HG03196 (cell line): ENCODE measurements at regions not wholly inside any gene's neighbourhood (a gene's known extent, or its start where the extent isn't known, plus 50 kb on each side); places are given as distances from the start of the nearest gene placed in this dataset.

ENCODE experiments used
- ATAC-seq: cut with Tn5 transposase; IDR thresholded peaks from one replicate; pipeline ENCODE4 v1.9.1; 2021; ENCODE audit not compliant: unreplicated experiment

DNA sequence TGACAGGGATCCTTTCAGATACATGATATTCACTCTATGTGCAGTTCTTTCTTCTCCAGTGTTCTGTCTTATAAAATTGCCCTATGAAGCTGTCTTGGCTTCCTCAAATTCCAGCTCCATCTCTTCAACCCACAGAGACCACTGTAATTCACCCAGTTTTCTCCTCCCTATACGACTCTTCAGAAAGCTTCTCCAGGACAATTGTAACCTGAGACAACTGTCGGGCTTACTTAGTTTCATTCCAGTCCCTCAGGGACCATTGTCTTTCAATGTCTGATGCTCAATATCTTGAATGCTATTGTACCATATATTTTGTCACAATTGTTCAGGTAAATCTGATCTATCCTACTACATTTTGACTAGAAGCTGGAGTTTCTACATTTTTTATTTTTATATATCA, 345.3 kb downstream of the RPL10L start:
- no peak for ATAC-seq

DNA sequence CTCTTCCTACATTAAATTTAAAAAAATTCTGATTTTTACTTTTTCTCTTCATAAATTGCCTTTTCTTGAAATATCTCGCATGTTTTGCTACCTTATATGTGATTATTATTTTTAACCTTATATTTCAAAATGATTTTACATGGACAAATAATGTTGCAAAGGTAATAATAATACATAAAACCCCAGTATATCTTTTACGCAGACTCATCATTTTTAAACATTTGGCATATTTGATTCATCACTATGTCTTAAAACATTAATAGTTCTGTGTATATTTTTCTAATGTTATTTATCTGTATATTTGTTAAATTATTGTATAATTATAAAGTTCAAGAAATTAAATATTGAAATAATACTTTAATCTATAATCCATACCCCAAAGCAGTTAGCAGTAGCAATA, 350.8 kb downstream of the RPL10L start:
- no peak for ATAC-seq

DNA sequence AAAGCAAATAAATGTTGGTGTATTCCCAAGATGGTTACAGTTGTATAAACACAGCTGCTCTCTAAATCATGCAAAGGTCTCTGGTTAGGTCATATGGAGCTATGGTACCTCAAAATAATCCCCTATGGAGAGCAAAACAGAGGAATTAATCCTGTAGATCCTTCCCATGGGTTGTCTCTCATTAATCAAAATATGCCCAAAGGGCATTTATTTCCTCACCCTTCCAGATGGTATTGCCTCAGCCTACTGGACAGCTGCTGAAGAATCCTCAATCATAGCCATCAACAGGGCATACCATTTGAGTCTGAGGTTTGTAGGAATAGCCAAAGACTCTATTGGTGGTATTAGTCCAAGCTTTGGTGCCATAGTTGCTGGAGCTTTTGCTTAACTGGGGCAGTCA, 360.9 kb downstream of the RPL10L start:
- no peak for ATAC-seq

DNA sequence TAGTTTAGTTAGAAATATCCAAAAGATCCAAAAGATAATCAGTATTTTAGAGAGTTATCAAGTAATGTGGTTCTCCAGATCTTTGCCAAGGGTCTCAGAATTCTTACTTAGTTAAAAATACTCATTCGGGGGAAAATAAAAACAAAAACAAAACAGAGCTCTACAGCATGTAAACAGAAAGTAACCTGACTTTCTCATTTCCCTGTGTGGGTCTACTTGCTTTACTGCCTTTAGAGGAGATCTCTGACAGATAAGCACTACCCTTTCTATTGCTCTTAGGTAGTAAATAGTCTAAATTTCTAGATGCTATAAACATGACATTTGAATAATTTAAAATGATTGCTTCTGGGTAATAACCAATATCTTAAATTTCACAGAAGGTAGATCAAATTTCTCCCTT, 371.8 kb downstream of the RPL10L start:
- ATAC-seq = no peak

DNA sequence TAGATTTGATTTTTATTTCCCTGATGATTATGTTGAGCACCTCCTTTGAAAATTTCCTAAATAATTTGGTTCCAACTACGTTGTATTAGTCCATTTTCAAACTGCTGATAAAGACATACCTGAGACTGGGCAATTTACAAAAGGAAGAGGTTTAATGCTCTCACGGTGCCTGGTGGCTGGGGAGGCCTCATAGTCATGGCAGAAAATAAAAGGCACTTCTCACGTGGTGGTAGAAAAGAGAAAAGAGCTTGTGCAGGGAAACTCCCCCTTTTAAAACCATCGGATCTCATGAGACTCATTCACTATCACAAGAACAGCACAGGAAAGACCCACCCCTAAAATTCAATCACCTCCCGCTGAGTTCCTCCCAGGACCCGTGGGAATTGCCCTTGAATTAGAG, 372.3 kb downstream of the RPL10L start:
- ATAC-seq = no peak

DNA sequence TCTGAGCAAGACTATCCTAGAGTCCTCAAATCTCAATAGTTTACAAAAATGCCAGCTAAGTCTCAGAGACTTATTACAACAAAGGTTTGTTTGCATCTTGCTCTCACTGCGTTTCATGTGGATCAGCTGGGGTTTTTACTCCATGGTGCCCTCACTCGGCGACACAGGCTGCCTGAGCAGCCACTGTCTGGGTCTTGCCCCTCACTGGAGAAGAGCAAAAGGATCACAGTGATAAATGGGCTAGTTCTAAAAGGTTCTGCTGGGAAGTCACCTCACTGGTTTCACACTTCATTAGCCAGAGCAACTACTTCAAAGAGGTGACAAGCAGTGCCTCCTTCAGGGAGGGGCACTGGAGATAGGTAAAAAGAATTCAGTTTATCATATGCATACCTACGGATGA, 392.0 kb downstream of the RPL10L start:
- no peak for ATAC-seq

DNA sequence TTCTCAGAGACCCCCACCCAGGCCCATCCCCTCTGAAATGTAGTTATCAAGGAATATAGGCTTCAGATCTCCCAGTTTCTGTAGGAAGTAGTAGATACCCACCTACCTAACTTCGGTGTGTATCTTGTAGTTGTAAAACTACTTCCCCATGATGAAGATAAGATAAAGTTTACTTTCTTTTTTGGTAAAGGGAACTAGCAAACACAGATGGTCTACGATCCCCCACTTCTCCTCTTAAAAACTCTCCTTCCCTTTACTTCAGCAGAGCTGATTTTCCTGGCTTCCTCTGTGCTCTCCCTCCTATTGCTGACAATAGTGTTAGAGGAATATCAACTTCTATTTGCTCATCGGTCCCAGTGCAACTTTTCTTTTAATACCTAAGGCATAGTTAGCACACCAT, 395.2 kb downstream of the RPL10L start:
- no peak for ATAC-seq

DNA sequence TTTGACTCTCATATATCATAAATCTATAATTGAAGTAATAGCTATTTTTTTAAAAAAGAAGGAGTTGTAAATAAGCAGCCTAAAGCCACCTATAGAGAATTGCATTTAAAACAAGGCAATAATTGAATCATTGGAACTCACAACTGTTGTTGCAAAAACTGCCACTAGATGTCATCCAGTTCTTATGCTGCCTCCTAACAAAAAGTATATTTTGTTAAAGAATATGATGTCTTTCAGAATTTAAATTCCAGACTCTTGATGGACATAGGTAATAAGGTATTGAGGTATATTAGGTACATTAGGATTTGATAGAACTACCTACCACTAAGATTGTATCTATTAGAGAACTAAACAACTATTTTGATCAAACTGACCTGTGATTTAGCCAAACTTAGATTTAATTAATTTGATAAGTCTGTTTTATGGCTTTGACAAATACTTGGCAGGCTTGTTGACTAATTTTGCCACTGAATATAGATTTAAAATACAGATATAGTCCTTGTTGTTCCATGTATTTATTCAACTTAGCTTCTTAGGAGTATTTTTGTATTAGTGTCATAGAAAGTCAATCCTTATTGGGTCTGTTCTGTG, 401.4 kb downstream of the RPL10L start:
- ATAC-seq = no peak

DNA sequence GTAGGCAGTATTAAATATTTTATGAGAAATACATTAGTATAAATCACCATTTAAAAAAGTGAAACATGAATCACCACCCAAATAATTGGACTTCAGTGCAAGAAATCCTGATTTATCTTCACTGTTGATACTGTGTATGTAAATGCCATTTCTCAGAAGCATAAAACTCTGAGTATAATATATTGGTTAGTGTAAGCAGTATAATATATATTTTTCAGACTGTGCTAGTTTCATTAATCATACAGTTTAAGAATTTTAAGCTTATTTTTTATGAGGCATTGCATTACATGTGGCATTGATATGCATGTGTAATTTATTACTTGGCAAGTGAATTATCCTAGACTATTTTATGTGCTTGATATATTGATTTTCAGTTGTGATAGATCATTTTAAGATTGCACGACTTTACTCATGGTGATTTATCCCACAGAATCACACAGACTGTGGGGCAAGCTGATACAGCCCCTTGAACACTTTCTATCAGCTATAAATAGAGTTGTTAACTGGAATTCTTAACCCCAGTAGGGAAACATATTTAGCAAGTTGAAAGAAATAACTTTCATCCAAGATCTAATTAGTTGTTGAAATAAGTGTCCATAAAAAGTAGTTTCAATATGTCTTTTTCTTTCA, 403.5 kb downstream of the RPL10L start:
- no peak for ATAC-seq

DNA sequence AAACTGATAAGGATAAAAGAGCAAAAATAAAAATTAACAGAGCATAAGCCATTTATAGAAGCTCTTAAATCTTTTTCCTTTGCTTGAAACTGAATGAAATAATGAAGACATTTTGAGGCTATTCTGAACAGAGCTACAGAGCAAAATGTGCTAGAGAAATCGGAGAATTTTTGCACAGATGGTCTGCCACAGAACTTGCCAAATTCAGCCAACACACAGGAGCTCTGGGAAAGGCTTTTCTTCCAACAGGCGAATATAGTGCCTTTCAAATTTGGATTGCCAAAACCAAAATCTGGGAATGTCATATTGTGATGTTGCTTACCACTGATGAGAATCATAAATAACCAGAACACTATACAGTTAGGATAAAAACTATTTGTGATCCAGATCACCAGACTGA, 406.3 kb downstream of the RPL10L start:
- ATAC-seq = no peak

DNA sequence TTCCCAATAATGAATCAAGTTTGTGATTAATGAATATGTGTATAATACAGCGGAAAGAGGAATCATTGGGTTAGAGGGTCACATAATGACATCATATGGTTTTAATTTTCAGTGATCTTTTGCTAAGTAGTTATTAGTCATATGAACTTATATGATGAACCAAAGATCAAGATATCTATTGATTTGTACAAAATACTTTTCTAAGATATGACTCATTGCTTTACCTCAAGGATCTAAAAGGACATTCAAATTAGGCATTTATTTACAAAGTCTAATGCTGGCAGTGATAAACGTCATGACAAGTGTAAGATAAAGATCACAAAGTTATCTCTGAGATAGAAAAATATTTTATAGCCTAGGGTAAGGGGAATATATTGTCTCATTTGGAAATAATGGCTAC, 417.8 kb downstream of the RPL10L start:
- no peak for ATAC-seq

DNA sequence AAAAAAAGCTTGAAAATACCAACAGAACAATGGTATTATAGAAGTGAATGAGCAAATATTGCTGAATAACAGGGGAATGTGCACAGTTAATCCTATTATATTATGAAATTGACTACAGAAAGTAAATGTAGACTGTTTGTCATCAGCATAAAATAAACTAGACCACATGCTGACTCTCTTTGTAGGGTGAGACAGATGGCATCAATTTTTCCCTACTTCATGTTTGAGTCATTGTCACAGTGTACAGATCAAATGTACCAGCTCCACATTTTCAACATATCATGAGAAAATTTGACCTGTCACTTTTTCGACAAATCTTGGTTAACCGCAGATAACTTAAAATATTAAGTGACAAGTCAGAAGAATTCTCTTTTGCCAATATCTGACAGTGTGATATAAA, 421.0 kb downstream of the RPL10L start:
- no peak for ATAC-seq

DNA sequence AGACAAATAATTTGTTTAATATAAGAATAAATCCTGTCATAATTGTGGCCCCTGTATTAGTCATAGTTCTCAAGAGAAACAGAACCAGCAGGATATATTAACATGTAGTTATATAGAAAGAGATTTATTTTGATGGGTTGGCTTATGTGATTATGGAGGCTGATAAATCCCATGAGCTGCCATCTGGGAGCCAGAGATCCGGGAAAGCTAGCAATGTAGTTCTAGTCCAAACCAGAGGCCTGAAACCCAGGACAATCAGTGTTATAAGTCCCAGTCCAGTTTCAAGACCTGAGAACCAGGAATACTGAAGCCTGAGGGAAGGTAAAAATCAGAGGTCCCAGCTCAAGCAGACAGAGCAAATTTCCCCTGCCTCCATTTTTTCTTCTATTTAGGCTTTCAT, 435.8 kb downstream of the RPL10L start:
- ATAC-seq = no peak

DNA sequence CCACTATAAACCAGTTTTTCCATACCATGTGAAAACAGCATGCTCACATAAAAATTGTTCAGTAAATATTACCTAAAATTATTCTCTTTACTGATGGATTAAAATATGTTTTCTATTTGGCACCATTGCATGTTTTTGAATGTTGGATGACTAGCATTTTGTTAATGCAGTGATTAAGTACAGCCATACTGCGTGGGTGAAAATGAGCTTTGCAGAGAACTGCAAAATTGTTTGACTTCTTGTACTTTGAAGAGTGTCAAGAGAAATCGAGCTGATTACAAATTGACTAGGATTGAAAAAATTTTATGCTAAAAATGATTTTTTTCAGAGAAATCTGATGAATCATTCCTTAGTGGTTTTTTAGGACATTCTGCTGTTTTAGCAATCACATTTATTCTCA, 452.9 kb downstream of the RPL10L start:
- ATAC-seq = no peak

DNA sequence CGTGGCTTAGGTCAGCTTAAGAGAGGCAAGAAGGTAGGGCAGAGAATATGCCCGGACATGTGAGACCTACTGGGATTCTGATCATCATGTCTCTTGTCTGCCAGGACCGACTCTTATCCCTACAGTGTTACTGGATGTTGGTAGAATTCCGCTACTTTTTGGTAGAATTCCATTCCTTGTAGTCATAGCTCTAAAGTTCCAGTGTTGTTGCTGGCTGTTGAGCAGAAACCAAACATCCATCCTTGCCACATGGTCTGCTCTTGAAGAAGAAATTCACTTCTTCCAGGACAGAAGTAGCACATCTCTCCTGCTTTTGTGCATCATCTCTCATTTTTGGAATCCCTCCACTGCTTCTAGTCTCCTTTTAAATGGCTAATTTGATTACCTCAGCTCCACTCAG, 453.7 kb downstream of the RPL10L start:
- ATAC-seq = no peak
